LoVo (cell line): ENCODE measurements at regions not wholly inside any gene's neighbourhood (a gene's known extent, or its start where the extent isn't known, plus 50 kb on each side); places are given as distances from the start of the nearest gene placed in this dataset.

Experiments
- DNase-seq: peaks from one replicate; pipeline ENCODE4 v3.0.0-alpha.2; 2016; ENCODE audit warnings: low spot score

- no peak for DNase-seq
Observed at GRCh38 chr20:6616421-6616820, 151.1 kb upstream of the BMP2 start.

GRCh38 chr20:6614836-6615235 is 152.7 kb upstream of the BMP2 start:
- no peak for DNase-seq

GRCh38 chr20:6613280-6613861 is 154.1 kb upstream of the BMP2 start:
- DNase-seq, result peak; percentile 31

DNA sequence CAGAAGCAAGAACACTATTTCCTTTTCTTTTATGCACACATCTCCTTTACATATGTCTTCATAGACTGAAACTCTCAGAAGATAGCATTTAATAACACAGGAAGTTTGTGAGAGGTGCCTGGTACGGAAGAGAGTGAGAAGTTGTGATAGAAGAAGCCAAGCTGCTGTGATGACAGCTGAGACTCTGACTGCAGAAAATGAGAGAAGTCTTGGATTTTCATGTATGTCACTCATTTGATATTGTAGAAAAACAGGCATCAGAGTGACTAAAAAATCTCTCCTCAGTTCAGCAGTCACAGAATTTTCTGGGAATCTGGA is 154.9 kb upstream of the BMP2 start:
- DNase-seq, result no peak

GRCh38 chr20:6611911-6612605 is 155.4 kb upstream of the BMP2 start:
- DNase-seq, result no peak

- no peak for DNase-seq
Observed at GRCh38 chr20:6606651-6607050, 160.8 kb upstream of the BMP2 start.

DNA sequence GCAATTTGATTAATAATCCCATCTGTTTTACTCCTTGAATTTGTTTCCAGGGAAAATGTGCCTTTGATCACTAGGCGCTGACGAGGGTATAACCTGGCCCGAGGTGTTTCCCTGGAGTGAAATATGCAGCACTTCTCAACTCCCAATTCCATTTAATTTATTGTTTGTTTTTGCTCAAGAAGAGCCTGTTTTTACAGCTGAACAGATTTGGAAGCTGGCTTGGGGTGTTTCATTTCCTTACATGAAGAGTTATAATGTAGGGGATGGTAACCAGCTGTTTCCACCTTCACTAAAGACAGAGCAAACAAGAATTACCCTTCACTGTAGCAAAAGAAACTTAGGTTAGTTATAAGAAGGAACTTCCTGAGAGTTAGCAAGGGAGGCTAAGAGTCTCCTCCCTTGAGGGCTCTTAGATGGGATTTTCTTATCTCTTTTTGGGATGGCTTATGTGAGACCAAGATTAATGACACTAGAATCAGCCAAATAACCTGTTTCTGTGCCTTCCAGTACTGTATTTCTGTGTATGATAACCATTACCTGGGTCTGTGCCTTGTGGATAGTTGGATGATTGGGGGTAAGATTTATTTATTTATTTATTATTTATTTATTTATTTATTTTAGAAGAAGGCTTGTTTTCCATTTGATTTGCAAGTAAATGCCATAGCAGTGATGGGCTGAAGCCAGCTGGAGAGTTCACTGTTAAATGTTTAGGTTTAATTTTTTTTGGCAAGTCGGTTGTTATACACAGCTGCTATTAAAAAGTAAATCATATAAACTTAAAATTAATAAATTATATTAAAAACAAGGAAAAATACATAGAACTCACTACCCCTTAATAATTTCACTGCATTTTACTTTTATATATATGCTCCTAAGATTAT is 162.2 kb upstream of the BMP2 start:
- no peak for DNase-seq

GRCh38 chr20:6604179-6604578 is 163.3 kb upstream of the BMP2 start:
- no peak for DNase-seq

- no peak for DNase-seq
Observed at GRCh38 chr20:6599876-6600735, 167.4 kb upstream of the BMP2 start.

- no peak for DNase-seq
Observed at GRCh38 chr20:6595704-6596103, 171.8 kb upstream of the BMP2 start.

GRCh38 chr20:6590891-6591637 is 176.4 kb upstream of the BMP2 start:
- peak; percentile 61 for DNase-seq

GRCh38 chr20:6588296-6588695 is 179.2 kb upstream of the BMP2 start:
- DNase-seq, result peak; percentile 20

- peak; percentile 43 for DNase-seq
Observed at GRCh38 chr20:6583134-6583738, 184.2 kb upstream of the BMP2 start.

GRCh38 chr20:6582449-6582848 is 185.0 kb upstream of the BMP2 start:
- no peak for DNase-seq

DNA sequence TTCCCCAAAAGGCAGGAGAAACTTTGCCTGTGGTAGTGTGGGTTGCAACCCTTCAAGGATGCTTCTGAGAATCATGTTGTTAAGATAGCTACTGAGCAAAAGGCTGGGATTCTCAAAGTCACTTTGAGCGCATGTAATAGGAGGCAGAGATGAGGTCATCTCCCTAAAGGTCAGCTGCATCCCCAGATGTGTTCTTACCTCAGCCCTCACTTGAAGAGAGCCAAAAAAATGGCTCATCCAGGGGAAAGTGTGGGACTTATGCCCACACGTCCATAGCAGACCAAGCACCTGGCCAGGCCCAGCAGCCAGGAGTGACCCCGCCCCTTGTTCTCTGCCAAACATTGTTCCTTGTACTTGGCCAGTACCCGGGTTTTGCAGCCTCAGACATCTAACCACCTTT is 187.0 kb upstream of the BMP2 start:
- DNase-seq, result no peak

DNA sequence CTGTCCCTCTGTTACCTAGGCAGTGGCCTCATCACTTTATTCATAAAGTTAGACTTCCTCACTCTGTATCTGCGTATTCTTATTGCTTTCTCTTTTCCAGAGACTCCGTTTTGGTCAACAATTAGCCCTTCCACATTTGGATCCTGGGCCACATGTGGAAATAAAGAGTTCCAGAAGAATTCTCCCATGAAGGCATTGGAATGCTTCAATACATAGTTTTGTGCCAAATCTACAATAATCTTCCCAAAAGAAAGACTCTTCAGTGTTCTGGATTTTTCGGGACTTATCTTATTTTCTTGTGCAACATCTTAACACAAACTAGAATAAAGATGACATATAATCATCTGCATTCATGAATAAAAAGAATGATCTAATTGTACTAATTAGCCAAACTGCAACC is 187.7 kb upstream of the BMP2 start:
- DNase-seq, result no peak

- DNase-seq, result no peak
Observed at GRCh38 chr20:6579417-6579816, 188.1 kb upstream of the BMP2 start.

GRCh38 chr20:6577451-6577850 is 190.0 kb upstream of the BMP2 start:
- DNase-seq, result no peak

- no peak for DNase-seq
Observed at GRCh38 chr20:6576726-6577125, 190.8 kb upstream of the BMP2 start.

GRCh38 chr20:6575912-6576401 is 191.5 kb upstream of the BMP2 start:
- DNase-seq, result no peak

GRCh38 chr20:6566821-6567220 is 200.7 kb upstream of the BMP2 start:
- no peak for DNase-seq
